GM20000 (cell line): ENCODE measurements at regions not wholly inside any gene's neighbourhood (a gene's known extent, or its start where the extent isn't known, plus 50 kb on each side); places are given as distances from the start of the nearest gene placed in this dataset.

Source experiments
- DNase-seq: peaks from one replicate; pipeline ENCODE4 v3.0.0; 2012; ENCODE audit warnings: low spot score
- TF ChIP-seq, protein P1 (sequence below): IDR thresholded peaks from 2 replicates; pipeline ENCODE4 v1.5.1; 2012; ENCODE audit warnings: mild to moderate bottlenecking, control low read depth; ENCODE audit errors: extremely low read depth, missing control alignments

DNA sequence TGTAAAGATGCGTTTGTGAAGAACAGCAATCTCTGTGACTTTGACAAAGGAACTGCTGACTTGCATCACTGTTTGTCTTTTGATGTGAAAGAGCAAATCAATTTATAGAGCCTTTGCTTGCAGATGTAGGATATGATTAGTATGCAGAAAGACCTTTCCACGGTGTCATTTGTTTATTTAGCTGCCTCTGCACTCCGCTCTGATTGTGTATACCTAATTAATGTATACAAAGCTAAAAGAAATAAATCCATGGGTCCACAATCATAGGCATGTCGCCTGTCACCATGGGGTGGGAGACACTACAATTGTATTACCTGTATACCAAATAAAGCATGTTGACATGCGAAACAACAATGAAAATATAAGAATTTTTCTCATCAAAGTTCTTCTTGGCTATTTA, 410.7 kb downstream of the MZT1 start:
- TF ChIP-seq, protein P1, sequence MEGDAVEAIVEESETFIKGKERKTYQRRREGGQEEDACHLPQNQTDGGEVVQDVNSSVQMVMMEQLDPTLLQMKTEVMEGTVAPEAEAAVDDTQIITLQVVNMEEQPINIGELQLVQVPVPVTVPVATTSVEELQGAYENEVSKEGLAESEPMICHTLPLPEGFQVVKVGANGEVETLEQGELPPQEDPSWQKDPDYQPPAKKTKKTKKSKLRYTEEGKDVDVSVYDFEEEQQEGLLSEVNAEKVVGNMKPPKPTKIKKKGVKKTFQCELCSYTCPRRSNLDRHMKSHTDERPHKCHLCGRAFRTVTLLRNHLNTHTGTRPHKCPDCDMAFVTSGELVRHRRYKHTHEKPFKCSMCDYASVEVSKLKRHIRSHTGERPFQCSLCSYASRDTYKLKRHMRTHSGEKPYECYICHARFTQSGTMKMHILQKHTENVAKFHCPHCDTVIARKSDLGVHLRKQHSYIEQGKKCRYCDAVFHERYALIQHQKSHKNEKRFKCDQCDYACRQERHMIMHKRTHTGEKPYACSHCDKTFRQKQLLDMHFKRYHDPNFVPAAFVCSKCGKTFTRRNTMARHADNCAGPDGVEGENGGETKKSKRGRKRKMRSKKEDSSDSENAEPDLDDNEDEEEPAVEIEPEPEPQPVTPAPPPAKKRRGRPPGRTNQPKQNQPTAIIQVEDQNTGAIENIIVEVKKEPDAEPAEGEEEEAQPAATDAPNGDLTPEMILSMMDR = no peak
- DNase-seq = no peak

DNA sequence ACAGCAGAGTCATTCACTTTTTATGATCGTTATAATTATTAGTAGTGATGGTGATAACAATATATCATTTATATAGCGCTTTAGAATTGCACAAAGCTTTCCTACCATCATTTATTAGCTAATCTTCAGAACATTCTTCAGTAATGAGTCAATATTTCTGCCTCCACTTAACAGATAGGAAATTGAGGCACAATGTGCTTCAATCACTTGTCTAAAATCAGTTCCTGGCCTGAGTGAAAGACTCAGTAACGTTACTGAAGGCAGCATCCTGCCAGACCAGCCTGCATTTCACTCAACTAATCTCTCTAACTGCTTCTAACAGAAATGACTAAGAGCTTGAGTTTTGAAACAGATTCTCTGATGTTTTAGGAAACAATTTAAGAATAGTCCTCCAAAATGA, 412.1 kb downstream of the MZT1 start:
- TF ChIP-seq, protein P1 = no peak
- DNase-seq = no peak

DNA sequence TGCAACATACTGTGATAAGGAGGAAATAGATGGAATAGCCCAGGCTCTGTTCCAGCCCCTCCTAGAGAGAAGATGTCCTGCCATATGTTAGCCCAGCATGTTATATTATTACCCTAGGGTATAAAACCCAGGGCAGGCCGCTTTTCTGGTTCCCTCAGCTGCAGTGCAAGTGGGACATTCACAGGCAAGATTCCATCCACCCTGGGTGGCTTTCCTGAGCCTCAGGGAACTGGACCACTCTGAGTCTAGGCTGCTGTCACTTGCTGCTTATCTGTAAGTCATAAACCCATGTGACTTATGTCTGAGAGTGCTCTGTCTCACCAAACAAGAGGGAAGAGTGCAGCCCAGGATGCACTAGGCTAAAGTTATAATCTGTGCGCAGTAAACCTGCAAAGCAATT, 413.2 kb downstream of the MZT1 start:
- no peak for DNase-seq
- TF ChIP-seq, protein P1 = no peak

DNA sequence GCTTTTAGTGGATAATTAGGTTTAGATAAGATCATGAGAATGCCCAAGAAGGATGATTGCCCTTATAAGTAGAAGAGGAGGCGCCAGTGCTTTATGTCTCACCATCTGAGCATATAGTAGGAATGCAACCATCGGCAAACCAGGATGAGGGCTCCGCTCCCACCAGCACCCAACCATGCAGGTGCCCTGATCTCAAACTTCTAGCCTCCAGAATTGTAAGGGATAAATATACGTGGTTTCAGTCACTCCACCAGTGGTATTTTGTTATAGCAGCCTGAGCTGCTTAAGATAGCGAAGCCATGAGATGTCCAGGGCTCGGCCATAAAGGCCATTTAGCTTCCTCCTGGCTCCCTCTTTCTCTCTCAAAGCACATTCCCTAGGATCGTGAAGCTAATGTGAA, 413.9 kb downstream of the MZT1 start:
- DNase-seq = no peak
- TF ChIP-seq, protein P1 = no peak

DNA sequence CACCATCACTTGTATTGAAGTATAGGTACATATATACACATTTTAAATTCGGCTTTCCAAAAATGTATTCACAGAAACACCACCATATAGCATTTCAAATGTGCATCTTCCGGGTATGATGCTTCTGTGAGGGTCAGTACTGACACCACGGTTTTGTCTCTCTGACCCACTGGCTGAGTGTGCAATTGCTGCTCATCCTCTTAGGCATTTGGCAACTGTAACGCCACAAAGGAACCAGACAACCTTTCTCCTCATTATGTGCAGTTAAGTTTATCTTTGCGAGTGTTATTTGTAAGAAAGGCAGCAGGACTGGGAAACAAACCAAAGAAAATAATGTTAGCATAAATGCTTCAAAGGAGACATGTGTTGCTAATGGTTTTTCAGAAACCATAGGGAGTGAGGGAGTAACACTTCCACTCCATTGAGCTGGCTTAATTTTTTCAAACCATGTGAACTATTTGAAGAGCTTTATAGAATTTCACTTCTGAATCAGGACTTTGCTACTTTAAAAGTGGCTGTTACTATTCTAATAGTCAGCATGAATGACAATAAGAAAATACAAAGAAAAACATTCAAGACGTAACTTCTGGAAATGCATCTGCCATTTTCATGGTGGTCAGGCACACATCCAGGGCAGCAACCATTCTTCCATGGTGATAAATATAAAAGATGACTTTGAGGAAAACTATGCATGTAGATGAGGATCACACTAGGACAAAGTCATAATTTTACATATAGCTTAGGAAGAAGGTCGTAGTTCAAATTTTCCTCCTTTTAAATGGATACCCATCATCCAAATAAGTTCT, 423.3 kb downstream of the MZT1 start:
- no peak for DNase-seq
- TF ChIP-seq, protein P1 = no peak

DNA sequence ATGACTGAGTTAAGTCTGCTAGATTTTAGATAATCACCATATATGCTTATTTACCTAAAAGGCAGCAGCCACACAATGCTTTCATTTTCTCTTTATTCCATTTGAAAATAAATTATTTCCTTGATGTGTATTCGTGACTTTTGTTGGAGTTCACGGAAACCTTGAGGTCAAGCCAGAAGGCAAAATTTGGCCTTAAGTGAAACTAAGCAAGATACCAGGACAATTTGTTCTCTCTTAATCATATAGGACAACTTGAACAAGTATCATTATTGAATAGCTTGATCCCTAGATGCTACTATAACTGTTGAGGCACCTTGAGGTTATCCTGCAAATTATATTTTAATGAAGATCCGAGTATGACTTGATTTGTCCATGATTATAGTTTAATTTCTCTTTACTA, 429.2 kb upstream of the DACH1 start:
- TF ChIP-seq, protein P1 = no peak
- no peak for DNase-seq

DNA sequence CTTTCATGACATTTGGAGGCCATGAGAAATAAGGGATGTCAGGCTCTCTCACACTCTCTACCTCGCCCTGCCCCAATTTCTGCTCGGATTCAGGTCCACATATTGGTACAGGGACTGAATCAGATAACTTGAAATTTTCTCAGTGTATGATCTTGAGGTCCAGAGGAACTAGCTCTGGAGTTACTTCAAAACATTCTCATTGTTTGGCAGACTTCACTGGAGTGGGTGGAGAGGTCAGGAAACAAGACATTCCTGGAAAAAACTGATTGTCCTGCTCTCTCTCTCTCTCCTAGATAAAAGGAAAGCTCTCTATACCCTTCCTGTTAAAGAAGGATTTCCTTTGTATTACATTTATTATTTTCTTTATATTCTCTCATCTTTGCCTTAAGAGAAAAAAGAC, 428.1 kb upstream of the DACH1 start:
- TF ChIP-seq, protein P1 = no peak
- no peak for DNase-seq
